ENCODE measurements at regions not wholly inside any gene's neighbourhood (a gene's known extent, or its start where the extent isn't known, plus 50 kb on each side); places are given as distances from the start of the nearest gene placed in this dataset.

- TF ChIP-seq ZBTB49 (tag by site-specific recombination; IDR thresholded peaks at IDR 0.05; ENCODE audit: low read depth) (no peak), ZNF677 (tag by site-specific recombination; IDR thresholded peaks at IDR 0.05) (no peak), MYNN (tag by site-specific recombination; IDR thresholded peaks at IDR 0.05; ENCODE audit: borderline replicate concordance) (no peak), ZNF548 (tag by site-specific recombination; IDR thresholded peaks at IDR 0.05) (no peak), ZNF768 (tag by site-specific recombination; IDR thresholded peaks at IDR 0.05) (no peak)
Observed at GRCh38 chr18:10147752-10148151, 233.9 kb downstream of the VAPA start (continued).

GRCh38 chr18:10148189-10148929 lies 234.5 kb downstream of the VAPA start:
- CTCF ChIA-PET, result interaction anchor here (0.8 kb wide), 1 partner anchor 16 kb away, joined by 4 read pairs; no protein-coding TSS in a partner anchor

More at GRCh38 chr18:10148189-10148929, 234.5 kb downstream of the VAPA start:
- Histone ChIP-seq H3K4me3 (ENCODE audit: low read depth, low read length) (no peak overlapping the region), H3K4me1 (ENCODE audit: control insufficient read depth, insufficient read depth, low read length) (no peaks in the 10 kb centered on the region), H3K9me3 (ENCODE audit: control insufficient read depth, insufficient read depth, low read depth, low read length) (no peaks in the 10 kb centered on the region), H3K27ac (ENCODE audit: extremely low read depth, low read depth, low read length) (no peak overlapping the region), H3K36me3 (ENCODE audit: control insufficient read depth in 2 of 2, insufficient read depth in 1 of 2, low read length in 2 of 2) (no peaks in the 10 kb centered on the region)
- TF ChIP-seq IKZF3 (tag by site-specific recombination; IDR thresholded peaks at IDR 0.05) (no peak), ZBTB20 (tag by site-specific recombination; IDR thresholded peaks at IDR 0.05) (no peak), ZFP41 (tag by site-specific recombination; IDR thresholded peaks at IDR 0.05; ENCODE audit: borderline replicate concordance) (no peak), ZEB2 (tag by site-specific recombination; IDR thresholded peaks at IDR 0.05) (no peak), BCL6B (tag by site-specific recombination; IDR thresholded peaks at IDR 0.05) (no peak), HOXD13 (CRISPR knock-in tag; IDR thresholded peaks at IDR 0.05; ENCODE audit: borderline replicate concordance) (no peak), YY2 (tag by site-specific recombination; IDR thresholded peaks at IDR 0.05) (no peak), ZNF560 (tag by site-specific recombination; IDR thresholded peaks at IDR 0.05; ENCODE audit: borderline replicate concordance) (no peak), ZNF114 (tag by site-specific recombination; IDR thresholded peaks at IDR 0.05) (no peak), ZBTB26 (tag by site-specific recombination; optimal IDR thresholded peaks at IDR 0.05) (no peak), ZSCAN23 (tag by site-specific recombination; IDR thresholded peaks at IDR 0.05) (no peak), ZNF175 (tag by site-specific recombination; IDR thresholded peaks at IDR 0.05) (no peak), GLIS2 (tag by site-specific recombination; IDR thresholded peaks at IDR 0.05) (no peak), PRDM2 (tag by site-specific recombination; IDR thresholded peaks at IDR 0.05; ENCODE audit: borderline replicate concordance) (no peak), ZNF133 (tag by site-specific recombination; IDR thresholded peaks at IDR 0.05) (no peak), ZNF501 (tag by site-specific recombination; IDR thresholded peaks at IDR 0.05) (no peak), ZNF585B (tag by site-specific recombination; IDR thresholded peaks at IDR 0.05) (no peak), ZBTB10 (tag by site-specific recombination; IDR thresholded peaks at IDR 0.05) (no peak)
- POLR2A ChIA-PET, result no interaction called here
